ENCODE measurements at regions not wholly inside any gene's neighbourhood (a gene's known extent, or its start where the extent isn't known, plus 50 kb on each side); places are given as distances from the start of the nearest gene placed in this dataset.

- Histone ChIP-seq H3K4me2 (ENCODE audit: low read length) (no peak overlapping the region), H3K79me2 (ENCODE audit: insufficient read depth, low read depth, low read length) (no peaks in the 10 kb centered on the region), H3K9me2 (ENCODE audit: insufficient read depth, low read length) (no peaks in the 10 kb centered on the region), H3K36me3 (ENCODE audit: insufficient read depth, low read length) (no peaks in the 10 kb centered on the region), H3K9me3 (ENCODE audit: low read length) (no peaks in the 10 kb centered on the region), H4K20me1 (ENCODE audit: insufficient read depth, low read length) (no peaks in the 10 kb centered on the region), H3K4me1 (ENCODE audit: insufficient read depth, low read length, poor library complexity, severe bottlenecking) (no peaks in the 10 kb centered on the region), H2AFZ (ENCODE audit: low read length) (no peak overlapping the region), H3K27ac (ENCODE audit: low read depth, low read length, poor library complexity, severe bottlenecking) (no peak overlapping the region), H3K4me3 (ENCODE audit: low read depth, low read length, poor library complexity, severe bottlenecking) (no peak overlapping the region)
- CTCF ChIA-PET (ENCODE audit: unreplicated experiment), result no interaction called here
- intact Hi-C loops (cut with micrococcal nuclease; ENCODE audit: unreplicated experiment), result no loop called here
- no peak for TF ChIP-seq CTCF (conservative IDR thresholded peaks at IDR 0.05; ENCODE audit: low read length)
- TF ChIP-seq EZH2phosphoT487 (IDR thresholded peaks at IDR 0.05; ENCODE audit: borderline replicate concordance, low read depth, low read length), result no peak
- BruUV-seq (replicated peaks), result no TSS peak
- POLR2A ChIA-PET, result no interaction called here
- no peak for DNase-seq (ENCODE audit: low spot score)
Observed at GRCh38 chr6:15864038-15864707, 201.3 kb upstream of the DTNBP1 start.

- ChIA-PET CTCF (ENCODE audit: unreplicated experiment) (no interaction called here), POLR2A (no interaction called here)
- Histone ChIP-seq H3K79me2 (ENCODE audit: insufficient read depth, low read depth, low read length) (no peaks in the 10 kb centered on the region), H3K4me1 (ENCODE audit: insufficient read depth, low read length, poor library complexity, severe bottlenecking) (no peaks in the 10 kb centered on the region), H3K4me2 (ENCODE audit: low read length) (no peak overlapping the region), H3K9me2 (ENCODE audit: insufficient read depth, low read length) (no peaks in the 10 kb centered on the region), H3K4me3 (ENCODE audit: low read depth, low read length, poor library complexity, severe bottlenecking) (no peak overlapping the region), H3K27ac (ENCODE audit: low read depth, low read length, poor library complexity, severe bottlenecking) (no peak overlapping the region), H2AFZ (ENCODE audit: low read length) (no peak overlapping the region), H4K20me1 (ENCODE audit: insufficient read depth, low read length) (no peaks in the 10 kb centered on the region), H3K36me3 (ENCODE audit: insufficient read depth, low read length) (no peaks in the 10 kb centered on the region), H3K9me3 (ENCODE audit: low read length) (no peaks in the 10 kb centered on the region)
- DNase-seq (ENCODE audit: low spot score), result no peak
- intact Hi-C loops (cut with micrococcal nuclease; ENCODE audit: unreplicated experiment), result no loop called here
- BruUV-seq (replicated peaks), result no TSS peak
- no peak for TF ChIP-seq EZH2phosphoT487 (IDR thresholded peaks at IDR 0.05; ENCODE audit: borderline replicate concordance, low read depth, low read length)
- TF ChIP-seq CTCF (conservative IDR thresholded peaks at IDR 0.05; ENCODE audit: low read length), result no peak
Observed at GRCh38 chr6:15862810-15863209, 200.0 kb upstream of the DTNBP1 start.

- no peak for DNase-seq (ENCODE audit: low spot score)
- Histone ChIP-seq H3K4me2 (ENCODE audit: low read length) (no peak overlapping the region), H3K4me1 (ENCODE audit: insufficient read depth, low read length, poor library complexity, severe bottlenecking) (no peaks in the 10 kb centered on the region), H2AFZ (ENCODE audit: low read length) (no peak overlapping the region), H3K36me3 (ENCODE audit: insufficient read depth, low read length) (no peaks in the 10 kb centered on the region), H3K79me2 (ENCODE audit: insufficient read depth, low read depth, low read length) (no peaks in the 10 kb centered on the region), H3K9me2 (ENCODE audit: insufficient read depth, low read length) (no peaks in the 10 kb centered on the region), H3K4me3 (ENCODE audit: low read depth, low read length, poor library complexity, severe bottlenecking) (no peak overlapping the region), H4K20me1 (ENCODE audit: insufficient read depth, low read length) (no peaks in the 10 kb centered on the region), H3K27ac (ENCODE audit: low read depth, low read length, poor library complexity, severe bottlenecking) (no peak overlapping the region), H3K9me3 (ENCODE audit: low read length) (no peaks in the 10 kb centered on the region)
- CTCF ChIA-PET (ENCODE audit: unreplicated experiment), result no interaction called here
- intact Hi-C loops (cut with micrococcal nuclease; ENCODE audit: unreplicated experiment), result no loop called here
- POLR2A ChIA-PET, result no interaction called here
- no peak for TF ChIP-seq EZH2phosphoT487 (IDR thresholded peaks at IDR 0.05; ENCODE audit: borderline replicate concordance, low read depth, low read length)
- TF ChIP-seq CTCF (conservative IDR thresholded peaks at IDR 0.05; ENCODE audit: low read length), result no peak
- no TSS peak for BruUV-seq (replicated peaks)
Observed at GRCh38 chr6:15861486-15861885, 198.7 kb upstream of the DTNBP1 start.

Measured in OCI-LY7 (cell line).